Esophagus squamous epithelium (tissue), 5 donors: ENCODE measurements at regions not wholly inside any gene's neighbourhood (a gene's known extent, or its start where the extent isn't known, plus 50 kb on each side); places are given as distances from the start of the nearest gene placed in this dataset.

ENCODE experiments used
- DNase-seq: peaks from one replicate; lab custom pipeline; 2025; lab: John Stamatoyannopoulos, UW
- H3K27ac ChIP-seq, 4 donors: fragments of 200-600 bp; sonication (generic); one replicate each; pipeline ENCODE4 v1.5.1; 2016 to 2019; ENCODE audit warnings: mild to moderate bottlenecking in 1 of 4
- H3K27me3 ChIP-seq, 4 donors: fragments of 200-600 bp; sonication (generic); 1 replicate in 3 of 4; 2 replicates in 1 of 4; pipeline versions ENCODE4 v1.5.1 to v1.6.0; 2017 to 2021; ENCODE audit warnings: antibody characterized with exemption in 1 of 4
- H3K36me3 ChIP-seq, 3 donors: fragments of 200-600 bp; sonication (generic); one replicate each; pipeline ENCODE4 v1.5.1; 2016 to 2019
- H3K4me1 ChIP-seq, 3 donors: fragments of 200-600 bp; sonication (generic); one replicate each; pipeline ENCODE4 v1.5.1; 2017 to 2019
- H3K4me3 ChIP-seq, 4 donors: fragments of 200-600 bp; sonication (generic); 1 replicate in 3 of 4; 2 replicates in 1 of 4; pipeline ENCODE4 v1.5.1; 2016 to 2019; ENCODE audit warnings: mild to moderate bottlenecking in 2 of 4, moderate library complexity in 1 of 4
- H3K9me3 ChIP-seq, 3 donors: fragments of 200-600 bp; sonication (generic); one replicate each; pipeline ENCODE4 v1.5.1; 2016 to 2019
- POLR2A ChIP-seq, 4 donors: fragments of 450-650 bp; IDR thresholded peaks; one replicate each; pipeline ENCODE4 v1.6.1; 2017; ENCODE audit warnings: antibody characterized with exemption in 4 of 4, mild to moderate bottlenecking in 4 of 4, moderate library complexity in 3 of 4
- WGBS, 2 donors: methylation state at CpG; one replicate each; pipeline ENCODE4 v1.1.5; 2018; 5-methylcytosine and 5-hydroxymethylcytosine counted together
- intact Hi-C: fragments of 100-400 bp; cut with DNase I; formaldehyde crosslinking; loops from one replicate; pipeline ENCODE4 v1.15.0; 2022
- TF ChIP-seq, protein P1 (sequence below), 6 experiments: fragments of 450-650 bp in 4 of 6; fragments of 200-600 bp in 2 of 6; sonication (generic) in 2 of 6; IDR thresholded peaks; one replicate each; pipeline ENCODE4 v1.5.1; 2016 to 2019; ENCODE audit warnings: antibody characterized with exemption in 6 of 6, mild to moderate bottlenecking in 4 of 6, moderate library complexity in 4 of 6
- donor health status: DM: yes; HTN: yes; CAD: no.

DNA sequence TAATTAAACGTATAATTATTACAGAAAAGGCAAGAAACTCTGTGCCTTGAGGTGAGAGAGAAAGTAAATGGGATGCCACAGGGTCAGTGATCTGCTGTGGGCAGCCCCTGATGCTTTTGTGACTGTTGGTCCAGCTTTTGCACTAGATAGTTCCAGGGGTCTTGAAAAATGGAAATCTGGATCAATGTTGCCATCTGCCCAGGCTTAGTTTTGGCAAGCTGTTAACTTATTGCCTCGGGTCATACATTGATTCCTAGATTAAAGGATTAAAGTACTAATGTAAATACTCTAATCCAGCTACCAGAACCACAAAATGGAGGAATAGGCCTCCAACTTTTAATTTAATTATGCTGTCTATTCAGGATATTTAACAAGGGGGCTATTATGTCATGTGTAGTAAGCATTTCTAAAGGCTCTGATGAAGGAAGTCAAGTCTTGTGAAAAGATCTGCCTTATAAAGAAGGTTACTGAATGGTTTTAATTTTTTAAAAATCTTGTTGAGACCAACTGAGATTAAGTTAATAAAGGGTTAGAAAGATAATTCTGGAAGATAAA, 376.0 kb upstream of the HS3ST5 start:
- TF ChIP-seq, protein P1, sequence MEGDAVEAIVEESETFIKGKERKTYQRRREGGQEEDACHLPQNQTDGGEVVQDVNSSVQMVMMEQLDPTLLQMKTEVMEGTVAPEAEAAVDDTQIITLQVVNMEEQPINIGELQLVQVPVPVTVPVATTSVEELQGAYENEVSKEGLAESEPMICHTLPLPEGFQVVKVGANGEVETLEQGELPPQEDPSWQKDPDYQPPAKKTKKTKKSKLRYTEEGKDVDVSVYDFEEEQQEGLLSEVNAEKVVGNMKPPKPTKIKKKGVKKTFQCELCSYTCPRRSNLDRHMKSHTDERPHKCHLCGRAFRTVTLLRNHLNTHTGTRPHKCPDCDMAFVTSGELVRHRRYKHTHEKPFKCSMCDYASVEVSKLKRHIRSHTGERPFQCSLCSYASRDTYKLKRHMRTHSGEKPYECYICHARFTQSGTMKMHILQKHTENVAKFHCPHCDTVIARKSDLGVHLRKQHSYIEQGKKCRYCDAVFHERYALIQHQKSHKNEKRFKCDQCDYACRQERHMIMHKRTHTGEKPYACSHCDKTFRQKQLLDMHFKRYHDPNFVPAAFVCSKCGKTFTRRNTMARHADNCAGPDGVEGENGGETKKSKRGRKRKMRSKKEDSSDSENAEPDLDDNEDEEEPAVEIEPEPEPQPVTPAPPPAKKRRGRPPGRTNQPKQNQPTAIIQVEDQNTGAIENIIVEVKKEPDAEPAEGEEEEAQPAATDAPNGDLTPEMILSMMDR (IDR thresholded peaks at IDR 0.05) = no peak
- no peak for TF ChIP-seq POLR2A (IDR thresholded peaks at IDR 0.05)
- H3K27me3 ChIP-seq = no peaks in the 10 kb centered on the region
- H3K4me1 ChIP-seq = no peaks in the 10 kb centered on the region
- no peaks in the 10 kb centered on the region for H3K9me3 ChIP-seq
- H3K4me3 ChIP-seq = no peak overlapping the region
- 31 to 57% methylated on average over 2 of the region's 2 CpGs for WGBS, 2 donors
- H3K36me3 ChIP-seq = no peaks in the 10 kb centered on the region
- intact Hi-C loops = no loop called here
- DNase-seq = no peak
- no peak overlapping the region for H3K27ac ChIP-seq

DNA sequence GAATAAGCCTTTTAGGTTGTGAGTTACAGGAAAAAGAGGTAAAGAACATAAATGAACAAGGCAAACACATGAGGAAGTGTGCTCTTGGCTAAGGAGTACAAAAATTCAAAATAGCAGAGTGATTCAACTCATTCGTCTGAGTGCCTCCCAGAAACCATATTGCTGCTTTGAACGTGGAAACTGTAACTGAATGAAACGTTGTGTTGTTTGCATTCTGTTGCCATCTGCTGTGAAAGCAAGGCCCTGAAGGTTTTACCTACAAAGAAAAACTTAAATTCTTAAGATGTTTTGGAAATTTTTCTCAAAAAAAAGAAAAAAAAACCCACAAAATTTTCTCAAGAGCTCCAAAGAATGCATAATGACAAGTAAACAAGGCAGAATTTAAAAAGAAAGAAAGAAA, 375.4 kb upstream of the HS3ST5 start:
- H3K9me3 ChIP-seq = no peaks in the 10 kb centered on the region
- H3K4me3 ChIP-seq = no peak overlapping the region
- TF ChIP-seq, protein P1 (IDR thresholded peaks at IDR 0.05) = no peak
- no peak for TF ChIP-seq POLR2A (IDR thresholded peaks at IDR 0.05)
- no peaks in the 10 kb centered on the region for H3K36me3 ChIP-seq
- H3K4me1 ChIP-seq = no peaks in the 10 kb centered on the region
- intact Hi-C loops = no loop called here
- H3K27me3 ChIP-seq = no peaks in the 10 kb centered on the region
- no peak for DNase-seq
- H3K27ac ChIP-seq = no peak overlapping the region
- 15 to 32% methylated on average over 3 of the region's 3 CpGs for WGBS, 2 donors

DNA sequence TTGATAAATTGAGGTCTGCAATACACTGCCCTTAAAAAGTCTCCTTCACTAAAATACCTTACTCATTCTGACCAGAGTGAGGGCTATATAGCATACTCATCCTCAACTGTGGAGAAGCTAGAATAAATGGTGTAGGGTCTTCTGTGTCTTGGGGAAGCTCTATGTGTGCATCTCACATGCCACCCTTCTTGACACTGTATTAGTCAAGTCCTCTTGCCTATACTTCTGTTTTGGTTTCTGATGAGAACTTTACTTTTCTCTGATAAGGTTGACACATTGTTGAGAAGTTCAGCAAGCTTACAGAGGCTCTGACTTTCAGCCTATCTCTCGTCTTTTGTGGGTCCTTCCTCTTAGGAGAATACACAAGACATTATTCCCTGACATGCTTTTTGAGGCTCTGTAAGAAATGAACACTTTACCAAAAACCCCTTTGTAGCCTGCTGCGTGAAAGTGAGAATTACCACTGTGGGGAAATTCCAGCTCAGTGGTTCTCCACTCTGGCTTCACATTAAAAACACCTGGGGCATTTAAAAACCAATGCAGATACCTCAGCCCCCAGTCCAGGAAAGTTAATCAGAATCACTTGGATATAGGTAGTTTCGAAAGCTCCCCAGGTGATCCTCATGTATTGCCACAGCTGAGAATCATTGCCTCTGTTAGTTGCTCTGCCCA, 372.1 kb upstream of the HS3ST5 start:
- no peaks in the 10 kb centered on the region for H3K27me3 ChIP-seq
- no peak overlapping the region for H3K4me3 ChIP-seq
- no peaks in the 10 kb centered on the region for H3K4me1 ChIP-seq
- DNase-seq = no peak
- 66 to 69% methylated on average over 3 of the region's 3 CpGs for WGBS, 2 donors
- H3K9me3 ChIP-seq = no peaks in the 10 kb centered on the region
- H3K36me3 ChIP-seq = no peaks in the 10 kb centered on the region
- H3K27ac ChIP-seq = no peak overlapping the region
- no peak for TF ChIP-seq POLR2A (IDR thresholded peaks at IDR 0.05)
- TF ChIP-seq, protein P1 (IDR thresholded peaks at IDR 0.05) = no peak
- intact Hi-C loops = no loop called here

DNA sequence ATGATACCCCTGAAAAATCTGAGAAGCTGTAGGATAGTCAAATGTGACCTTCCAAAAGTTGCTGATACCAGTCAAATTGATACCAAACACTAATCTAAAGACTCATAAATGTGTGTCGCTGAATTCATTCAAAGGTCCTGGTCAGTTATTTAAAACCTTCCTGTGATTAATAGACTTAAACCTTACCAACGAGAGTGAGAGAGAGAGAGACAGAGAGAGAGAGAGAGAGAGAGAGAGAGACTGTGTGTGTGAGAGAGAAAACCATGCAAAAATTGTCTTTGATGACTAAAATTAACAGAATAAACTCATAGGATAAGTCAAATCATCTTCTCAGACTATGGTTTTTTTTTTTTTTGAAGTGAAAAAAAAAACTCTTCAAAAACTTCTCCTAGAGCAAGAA, 370.9 kb upstream of the HS3ST5 start:
- Histone ChIP-seq H3K36me3 (no peaks in the 10 kb centered on the region), H3K9me3 (no peaks in the 10 kb centered on the region), H3K27ac (no peak overlapping the region), H3K4me1 (no peaks in the 10 kb centered on the region), H3K27me3 (no peaks in the 10 kb centered on the region), H3K4me3 (no peak overlapping the region)
- DNase-seq = no peak
- 66 to 69% methylated on average over 2 of the region's 2 CpGs for WGBS, 2 donors
- intact Hi-C loops = no loop called here
- TF ChIP-seq, protein P1 (IDR thresholded peaks at IDR 0.05) = no peak

DNA sequence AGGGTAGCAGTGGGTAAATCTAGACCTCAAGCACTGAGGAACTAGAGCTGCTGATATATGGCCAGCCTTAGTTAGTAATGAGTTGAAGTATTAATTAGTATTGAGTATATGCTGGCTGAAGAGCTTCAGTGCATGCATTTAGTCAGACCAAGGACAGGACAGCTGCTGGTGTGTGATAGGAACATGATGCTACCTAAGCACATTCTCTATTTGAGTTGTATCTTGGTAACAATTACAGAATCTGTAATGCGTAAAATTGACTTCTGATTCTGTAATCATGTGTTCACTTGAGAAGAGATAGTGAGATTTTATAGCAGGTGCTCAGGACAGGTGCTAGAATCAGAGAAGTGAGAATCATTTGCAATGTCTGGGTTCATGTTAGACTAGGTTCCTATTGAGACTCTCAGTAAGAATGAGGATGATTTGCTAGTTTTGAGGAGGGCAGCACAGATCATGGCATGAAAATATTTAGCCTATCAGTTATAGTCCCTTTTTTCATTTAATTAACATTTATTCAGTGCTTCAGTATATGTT, 369.4 kb upstream of the HS3ST5 start:
- Histone ChIP-seq H3K36me3 (no peaks in the 10 kb centered on the region), H3K9me3 (no peaks in the 10 kb centered on the region), H3K27me3 (no peaks in the 10 kb centered on the region), H3K27ac (no peak overlapping the region), H3K4me1 (no peaks in the 10 kb centered on the region), H3K4me3 (no peak overlapping the region)
- intact Hi-C loops = no loop called here
- no peak for TF ChIP-seq POLR2A (IDR thresholded peaks at IDR 0.05)
- TF ChIP-seq, protein P1 (IDR thresholded peaks at IDR 0.05) = no peak
- DNase-seq = no peak
- WGBS, 2 donors = 86 to 94% methylated on average over 1 of the region's 1 CpG
